Calu3 (cell line): ENCODE measurements at regions not wholly inside any gene's neighbourhood (a gene's known extent, or its start where the extent isn't known, plus 50 kb on each side); places are given as distances from the start of the nearest gene placed in this dataset.

Source experiments
- BruUV-seq: library from RNA; stranded (reverse); fragments of 400-500 nt; replicated peaks from 2 replicates; lab custom pipeline; 2021; lab: Mats Ljungman, UMichigan
- CTCF ChIA-PET: fragments of 300-600 bp; sonication (Branson Sonifier 250); formaldehyde crosslinking; loops from one replicate; lab custom pipeline; 2022; ENCODE audit warnings: antibody characterized with exemption; lab: Charles Lee
- DNase-seq: peaks from one replicate; pipeline ENCODE4 v3.0.0; 2022
- H3K27ac Mint-ChIP-seq: one replicate; pipeline ENCODE4 v1.8.0; 2022; ENCODE audit warnings: mixed read lengths; ENCODE audit not compliant: unreplicated experiment
- H3K27me3 Mint-ChIP-seq: one replicate; pipeline ENCODE4 v1.8.0; 2022; ENCODE audit warnings: mixed read lengths; ENCODE audit not compliant: unreplicated experiment
- H3K36me3 Mint-ChIP-seq: one replicate; pipeline ENCODE4 v1.8.0; 2022; ENCODE audit warnings: mild to moderate bottlenecking, moderate library complexity, mixed read lengths; ENCODE audit not compliant: insufficient read depth, unreplicated experiment
- H3K4me1 Mint-ChIP-seq: one replicate; pipeline ENCODE4 v1.8.0; 2022; ENCODE audit warnings: mild to moderate bottlenecking, low read depth, mixed read lengths; ENCODE audit not compliant: unreplicated experiment
- H3K4me3 Mint-ChIP-seq: one replicate; pipeline ENCODE4 v1.8.0; 2022; ENCODE audit warnings: mild to moderate bottlenecking, low read depth, moderate library complexity, mixed read lengths; ENCODE audit not compliant: unreplicated experiment
- H3K9me3 Mint-ChIP-seq: one replicate; pipeline ENCODE4 v1.8.0; 2022; ENCODE audit warnings: low read depth, mixed read lengths; ENCODE audit not compliant: unreplicated experiment
- intact Hi-C: fragments of 100-400 bp; cut with micrococcal nuclease; formaldehyde crosslinking; loops from one replicate; pipeline ENCODE4 v1.10.0; 2022; ENCODE audit not compliant: unreplicated experiment
- TF ChIP-seq, protein P1 (sequence below): fragments of 200-600 bp; IDR thresholded peaks from one replicate; pipeline ENCODE4 v1.8.0; 2022; ENCODE audit warnings: antibody characterized with exemption; ENCODE audit not compliant: unreplicated experiment

DNA sequence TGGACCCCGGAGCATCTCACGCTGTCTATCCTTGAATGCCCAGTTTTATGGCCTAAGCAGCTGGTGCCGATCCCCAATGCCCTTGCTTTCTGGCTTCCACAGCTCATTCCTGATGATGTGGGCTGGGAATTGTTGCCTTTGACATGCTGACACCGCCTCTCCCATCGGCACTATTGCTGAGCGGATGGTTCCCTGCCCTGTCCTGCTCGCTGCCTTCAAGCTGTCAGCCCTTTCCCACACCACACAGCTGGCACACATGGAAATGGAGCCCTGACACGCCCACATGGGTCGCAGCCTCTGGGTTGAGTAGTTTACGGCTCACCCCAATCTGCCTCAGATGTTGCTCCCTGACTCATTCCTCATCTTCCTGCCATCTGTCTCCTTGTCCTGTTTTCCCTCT is 110.2 kb upstream of the SESN3 start:
- no TSS peak for BruUV-seq
- no peaks in the 10 kb centered on the region for H3K27me3 Mint-ChIP-seq
- H3K36me3 Mint-ChIP-seq = no peaks in the 10 kb centered on the region
- H3K4me1 Mint-ChIP-seq = no peaks in the 10 kb centered on the region
- intact Hi-C loops = no loop called here
- DNase-seq = no peak
- no peaks in the 10 kb centered on the region for H3K9me3 Mint-ChIP-seq
- no peak overlapping the region for H3K27ac Mint-ChIP-seq
- H3K4me3 Mint-ChIP-seq = no peak overlapping the region
- CTCF ChIA-PET = no interaction called here
- TF ChIP-seq, protein P1, sequence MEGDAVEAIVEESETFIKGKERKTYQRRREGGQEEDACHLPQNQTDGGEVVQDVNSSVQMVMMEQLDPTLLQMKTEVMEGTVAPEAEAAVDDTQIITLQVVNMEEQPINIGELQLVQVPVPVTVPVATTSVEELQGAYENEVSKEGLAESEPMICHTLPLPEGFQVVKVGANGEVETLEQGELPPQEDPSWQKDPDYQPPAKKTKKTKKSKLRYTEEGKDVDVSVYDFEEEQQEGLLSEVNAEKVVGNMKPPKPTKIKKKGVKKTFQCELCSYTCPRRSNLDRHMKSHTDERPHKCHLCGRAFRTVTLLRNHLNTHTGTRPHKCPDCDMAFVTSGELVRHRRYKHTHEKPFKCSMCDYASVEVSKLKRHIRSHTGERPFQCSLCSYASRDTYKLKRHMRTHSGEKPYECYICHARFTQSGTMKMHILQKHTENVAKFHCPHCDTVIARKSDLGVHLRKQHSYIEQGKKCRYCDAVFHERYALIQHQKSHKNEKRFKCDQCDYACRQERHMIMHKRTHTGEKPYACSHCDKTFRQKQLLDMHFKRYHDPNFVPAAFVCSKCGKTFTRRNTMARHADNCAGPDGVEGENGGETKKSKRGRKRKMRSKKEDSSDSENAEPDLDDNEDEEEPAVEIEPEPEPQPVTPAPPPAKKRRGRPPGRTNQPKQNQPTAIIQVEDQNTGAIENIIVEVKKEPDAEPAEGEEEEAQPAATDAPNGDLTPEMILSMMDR = no peak

GRCh38 chr11:95339086-95339901 is 108.3 kb upstream of the SESN3 start:
- no peaks in the 10 kb centered on the region for H3K4me1 Mint-ChIP-seq
- H3K4me3 Mint-ChIP-seq = no peak overlapping the region
- H3K27me3 Mint-ChIP-seq = no peaks in the 10 kb centered on the region
- no peaks in the 10 kb centered on the region for H3K9me3 Mint-ChIP-seq
- CTCF ChIA-PET = no interaction called here
- intact Hi-C loops = no loop called here
- no peaks in the 10 kb centered on the region for H3K36me3 Mint-ChIP-seq
- no TSS peak for BruUV-seq
- H3K27ac Mint-ChIP-seq = no peak overlapping the region
- TF ChIP-seq, protein P1 = no peak
- DNase-seq = no peak

GRCh38 chr11:95338430-95338991 is 107.5 kb upstream of the SESN3 start:
- no peaks in the 10 kb centered on the region for H3K36me3 Mint-ChIP-seq
- no TSS peak for BruUV-seq

GRCh38 chr11:95337972-95338429 is 107.0 kb upstream of the SESN3 start:
- CTCF ChIA-PET = no interaction called here
- BruUV-seq = no TSS peak
- no peak for DNase-seq

More at GRCh38 chr11:95338430-95338991, 107.5 kb upstream of the SESN3 start:
- Mint-ChIP-seq H3K27ac (no peak overlapping the region), H3K4me1 (no peaks in the 10 kb centered on the region), H3K4me3 (no peak overlapping the region), H3K9me3 (no peaks in the 10 kb centered on the region), H3K27me3 (no peaks in the 10 kb centered on the region)
- intact Hi-C loops = no loop called here
- CTCF ChIA-PET = no interaction called here
- TF ChIP-seq, protein P1 = no peak
- DNase-seq = no peak

More at GRCh38 chr11:95337972-95338429, 107.0 kb upstream of the SESN3 start:
- TF ChIP-seq, protein P1 = no peak
- H3K27me3 Mint-ChIP-seq = no peaks in the 10 kb centered on the region
- no peak overlapping the region for H3K4me3 Mint-ChIP-seq
- H3K36me3 Mint-ChIP-seq = no peaks in the 10 kb centered on the region
- H3K27ac Mint-ChIP-seq = no peak overlapping the region
- no peaks in the 10 kb centered on the region for H3K9me3 Mint-ChIP-seq
- no peaks in the 10 kb centered on the region for H3K4me1 Mint-ChIP-seq
- intact Hi-C loops = no loop called here
